Islet precursor cell (in vitro differentiated cells): ENCODE measurements at regions not wholly inside any gene's neighbourhood (a gene's known extent, or its start where the extent isn't known, plus 50 kb on each side); places are given as distances from the start of the nearest gene placed in this dataset.

Source experiments
- DNase-seq: peaks from one replicate; pipeline ENCODE4 v3.0.0-alpha.2; 2018

DNA sequence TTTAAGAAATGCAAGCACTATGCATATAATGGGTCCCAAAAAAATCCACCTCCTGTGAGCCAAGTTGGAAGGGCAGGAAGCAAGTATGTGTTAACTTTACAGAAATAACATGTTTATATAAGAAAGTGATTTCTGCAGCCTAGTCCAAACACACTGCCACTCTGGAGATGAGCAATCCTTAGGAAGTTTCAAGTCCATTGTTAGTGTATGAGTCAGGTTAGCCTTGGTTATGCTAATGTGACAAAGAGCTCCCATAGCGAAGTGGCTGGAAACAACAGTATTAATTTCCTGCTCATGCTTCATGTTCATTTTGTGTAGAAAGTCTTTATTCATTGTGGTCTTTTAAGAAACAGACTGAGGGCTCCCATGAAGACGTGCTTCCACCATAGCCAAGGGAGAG, 121.4 kb downstream of the TBXT start:
- DNase-seq, result no peak

DNA sequence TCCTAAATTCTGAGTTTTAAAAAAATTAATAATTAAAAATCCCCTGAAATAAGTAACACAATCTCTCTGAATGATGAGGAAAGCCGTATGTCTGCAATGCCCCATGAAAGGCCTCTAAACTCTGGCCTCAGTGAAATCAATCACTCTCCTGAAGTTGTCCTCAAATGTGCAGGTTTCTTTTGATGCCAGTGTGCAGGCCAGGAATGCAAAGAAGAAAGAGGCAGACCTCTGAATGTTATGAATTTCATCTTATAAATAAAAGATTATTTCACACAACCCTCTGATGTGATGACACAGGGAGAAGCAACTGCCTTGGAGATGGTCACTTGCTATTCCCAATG, 121.8 kb downstream of the TBXT start:
- DNase-seq, result no peak

DNA sequence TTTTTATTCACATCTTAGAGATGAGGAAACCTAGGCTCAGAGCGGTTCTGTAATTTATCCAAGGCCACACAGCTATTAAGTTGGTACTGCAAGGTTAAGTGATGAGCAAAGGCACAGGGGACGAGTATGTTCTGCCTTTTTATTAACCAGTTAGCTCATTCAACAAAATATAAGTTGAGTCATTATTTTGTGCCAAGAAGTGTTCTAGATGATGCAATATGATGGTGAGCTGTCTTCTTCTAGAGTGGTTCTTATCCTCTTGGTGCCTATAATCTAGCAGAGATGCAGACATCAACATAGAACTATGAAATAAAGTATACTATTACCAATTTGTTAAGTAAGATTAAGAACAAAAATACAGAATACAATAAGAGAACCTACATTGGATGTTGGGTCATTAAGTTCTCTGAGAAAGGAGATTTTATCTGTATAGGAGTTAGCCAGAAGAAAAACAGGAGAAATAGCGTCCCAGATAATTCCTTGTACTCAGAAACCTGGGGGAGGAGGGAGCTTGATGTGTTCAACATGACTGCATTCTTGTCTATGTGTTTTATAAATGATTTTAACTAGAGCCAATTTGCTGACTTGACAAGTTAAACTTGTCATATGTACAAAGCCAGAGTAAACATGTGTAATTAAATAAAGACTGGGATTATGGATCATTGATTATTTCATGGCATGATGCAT, 122.3 kb downstream of the TBXT start:
- DNase-seq, result no peak

DNA sequence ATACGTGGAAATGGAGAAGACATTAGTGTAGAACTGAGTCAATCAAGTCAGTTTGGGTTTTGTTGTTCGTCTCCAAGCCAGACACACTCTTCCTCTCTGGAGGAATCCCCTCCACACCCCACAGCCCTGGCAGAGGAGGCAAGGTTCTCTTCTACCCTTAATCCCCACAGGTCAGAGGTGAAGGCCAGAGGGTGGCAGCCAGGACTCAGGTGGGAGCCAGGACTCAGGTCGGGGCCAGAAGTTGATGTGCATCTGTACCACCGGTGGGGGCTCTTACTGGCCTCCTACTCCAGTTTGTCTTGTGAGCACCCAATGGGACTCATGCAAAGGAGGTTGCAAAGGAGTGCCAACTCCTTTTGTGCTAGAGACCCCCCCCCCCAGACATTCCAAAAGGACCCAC, 126.4 kb downstream of the TBXT start:
- no peak for DNase-seq

DNA sequence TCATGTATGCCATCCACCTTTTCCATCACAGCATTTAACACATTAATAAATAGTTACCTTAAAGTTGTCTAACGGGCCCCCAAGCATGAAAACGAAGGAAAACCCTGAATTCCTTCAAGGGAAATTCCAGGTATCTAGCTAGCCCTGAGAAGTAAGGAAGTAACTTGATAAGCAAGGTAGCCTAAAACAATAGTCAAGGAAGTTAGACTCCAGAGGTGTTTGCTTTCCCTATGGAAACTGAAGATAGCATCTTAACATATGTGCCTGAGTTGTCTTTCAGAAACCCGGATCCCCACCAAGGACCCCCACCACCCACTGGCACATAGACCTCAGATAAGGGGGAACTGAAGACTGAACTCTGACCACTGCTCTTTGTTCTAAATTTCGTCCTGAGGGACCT, 127.4 kb downstream of the TBXT start:
- no peak for DNase-seq

DNA sequence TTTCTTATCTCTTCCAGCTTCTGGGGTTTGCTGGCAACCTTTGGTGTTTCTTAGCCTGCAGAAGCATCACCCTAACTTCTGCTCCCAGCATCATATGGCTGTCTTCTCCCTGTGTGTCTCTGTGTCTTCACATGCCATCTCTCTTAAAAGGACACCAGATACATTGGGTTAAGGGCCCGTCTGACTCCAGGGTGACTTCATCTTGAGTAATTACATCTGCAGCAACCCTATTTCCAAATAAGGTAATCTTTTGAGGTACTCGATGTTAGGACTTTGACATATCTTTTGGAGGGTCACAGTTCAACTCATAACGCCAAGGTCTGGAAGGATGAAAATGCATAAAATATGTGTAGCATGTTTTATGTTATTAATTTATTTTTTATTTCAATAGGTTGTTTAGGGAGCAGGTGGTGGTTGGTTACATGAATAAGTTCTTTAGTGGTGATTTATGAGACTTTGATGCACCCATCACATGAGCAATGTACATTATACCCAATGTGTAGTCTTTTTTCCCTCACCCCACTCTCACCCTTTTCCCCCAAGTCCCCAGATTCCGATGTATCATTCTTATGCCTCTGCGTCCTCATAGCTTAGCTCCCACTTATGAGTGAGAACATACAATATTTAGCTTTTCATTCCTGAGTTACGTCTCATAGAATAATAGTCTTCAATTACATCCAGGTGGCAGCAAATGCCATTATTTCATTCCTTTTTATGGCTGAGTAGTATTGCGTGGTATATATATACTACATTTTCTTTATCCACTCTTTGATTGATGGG, 131.1 kb downstream of the TBXT start:
- no peak for DNase-seq

DNA sequence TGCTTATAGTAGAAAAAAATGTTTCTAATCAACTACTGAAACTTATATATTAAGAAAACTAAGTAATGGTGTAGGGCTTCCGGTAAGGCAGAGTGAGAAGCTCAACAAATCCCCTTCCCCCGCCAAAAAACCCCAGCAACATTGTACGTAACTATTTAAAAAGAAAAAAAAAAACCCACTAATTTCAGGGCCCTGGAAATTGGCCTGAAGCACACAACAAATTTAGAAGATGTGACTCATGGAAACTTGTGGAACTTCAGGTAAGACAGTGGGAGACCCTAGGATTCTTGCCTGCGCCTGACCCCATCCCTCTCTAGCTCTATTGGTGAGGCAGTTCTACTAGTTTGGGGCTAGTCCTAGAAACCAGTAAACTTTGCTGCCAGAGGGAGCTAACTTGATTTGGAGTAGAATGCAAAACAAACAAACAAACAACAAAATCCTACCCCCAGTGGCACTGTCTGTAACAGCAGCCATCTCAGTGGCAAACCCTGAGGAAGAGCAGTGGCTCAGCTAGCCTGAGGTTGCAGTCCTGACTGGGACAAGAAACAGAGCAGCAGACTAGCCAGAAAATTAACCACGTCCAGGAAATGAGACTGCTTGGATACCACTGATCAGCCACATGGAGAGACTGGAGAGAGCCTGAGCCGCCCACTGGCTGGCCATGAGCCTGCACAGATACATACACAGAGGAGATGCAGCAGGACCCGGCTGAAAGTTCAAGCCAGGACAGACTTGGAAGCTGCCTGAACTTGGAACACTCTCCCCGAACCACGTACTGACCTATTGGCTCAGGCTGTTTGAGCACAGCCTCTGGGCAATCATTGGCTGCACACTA, 135.1 kb downstream of the TBXT start:
- peak; percentile 96 for DNase-seq

DNA sequence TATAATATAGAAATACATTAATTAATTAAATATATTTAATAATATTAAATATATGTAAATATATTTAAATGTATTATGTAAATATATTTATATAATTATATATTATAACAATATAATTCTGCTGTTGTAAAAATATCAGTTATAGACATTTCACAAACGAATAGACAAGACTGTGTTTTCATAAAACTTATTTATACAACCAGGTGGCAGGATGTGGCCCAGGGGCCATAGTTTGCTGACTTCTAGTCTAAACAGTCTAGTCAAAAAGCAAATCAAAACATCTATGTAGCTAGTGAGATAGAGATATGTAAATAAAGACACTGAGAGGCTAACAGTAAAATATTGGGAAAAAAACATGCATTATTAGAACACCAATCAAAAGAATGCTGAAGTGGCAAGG, 136.4 kb downstream of the TBXT start:
- DNase-seq, result no peak

DNA sequence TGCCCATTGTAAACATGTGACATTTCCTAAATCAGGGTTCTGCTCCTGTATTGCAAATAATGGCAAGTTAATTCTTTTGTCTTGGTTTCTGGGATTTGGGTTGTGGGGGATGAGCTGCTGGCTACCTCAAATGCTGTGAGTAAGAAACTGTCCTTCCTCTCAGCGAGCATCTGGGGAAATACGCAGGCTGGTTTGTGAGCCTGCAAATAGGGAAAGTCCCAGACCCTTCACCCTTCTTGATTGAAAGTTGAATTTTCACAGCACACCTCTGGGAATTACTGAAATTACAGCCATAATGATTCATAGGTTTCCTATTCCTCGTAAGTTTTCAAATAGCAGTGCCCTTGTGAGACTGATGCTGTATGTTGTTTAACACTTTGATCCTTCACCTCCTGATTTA, 138.1 kb downstream of the TBXT start:
- no peak for DNase-seq

DNA sequence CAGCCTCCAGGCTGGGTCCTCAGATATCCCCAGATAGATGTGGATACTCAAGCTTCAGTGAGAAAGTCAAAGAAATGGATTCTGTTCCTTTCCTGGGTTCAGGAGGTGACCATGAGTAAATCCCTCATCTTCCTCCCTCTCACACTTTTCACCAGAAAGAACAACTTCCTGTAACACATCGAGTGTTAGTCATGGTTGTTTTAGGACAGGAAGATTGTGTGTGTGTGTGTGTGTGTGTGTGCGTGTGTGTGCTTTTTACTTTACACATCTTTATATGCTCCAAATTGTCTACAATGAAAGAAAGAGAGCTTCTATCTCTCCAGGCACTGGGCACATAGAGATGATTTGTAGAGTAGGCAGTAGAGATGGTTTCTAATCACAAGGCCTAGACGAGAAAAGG, 139.9 kb downstream of the TBXT start:
- DNase-seq, result no peak

DNA sequence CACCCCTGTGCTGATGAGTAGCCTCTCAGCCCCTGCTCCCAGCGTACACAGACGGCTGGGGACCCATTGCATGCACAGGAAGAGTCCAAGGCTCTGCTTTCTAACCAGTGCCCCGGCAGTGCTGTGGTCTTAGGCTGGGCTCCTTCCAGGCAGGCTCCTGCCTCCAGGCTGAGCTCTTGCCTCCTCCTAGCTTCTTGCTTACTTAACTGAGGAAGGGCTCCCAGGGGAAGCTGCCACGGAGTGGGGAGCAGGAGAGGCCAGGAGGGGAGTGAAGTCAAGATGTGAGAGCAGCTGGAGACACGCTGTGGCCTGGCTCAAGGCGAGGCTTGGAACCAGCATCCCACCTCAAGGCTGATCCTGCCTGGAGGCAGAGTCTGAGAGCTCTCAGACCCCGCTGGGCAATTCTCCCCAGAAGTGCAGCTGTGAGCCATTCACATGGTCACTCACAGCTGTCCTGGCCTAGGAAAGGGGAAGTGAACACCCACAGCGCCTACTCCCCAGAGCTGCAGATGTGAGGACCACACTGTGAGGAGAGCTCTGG, 141.0 kb downstream of the TBXT start:
- no peak for DNase-seq

DNA sequence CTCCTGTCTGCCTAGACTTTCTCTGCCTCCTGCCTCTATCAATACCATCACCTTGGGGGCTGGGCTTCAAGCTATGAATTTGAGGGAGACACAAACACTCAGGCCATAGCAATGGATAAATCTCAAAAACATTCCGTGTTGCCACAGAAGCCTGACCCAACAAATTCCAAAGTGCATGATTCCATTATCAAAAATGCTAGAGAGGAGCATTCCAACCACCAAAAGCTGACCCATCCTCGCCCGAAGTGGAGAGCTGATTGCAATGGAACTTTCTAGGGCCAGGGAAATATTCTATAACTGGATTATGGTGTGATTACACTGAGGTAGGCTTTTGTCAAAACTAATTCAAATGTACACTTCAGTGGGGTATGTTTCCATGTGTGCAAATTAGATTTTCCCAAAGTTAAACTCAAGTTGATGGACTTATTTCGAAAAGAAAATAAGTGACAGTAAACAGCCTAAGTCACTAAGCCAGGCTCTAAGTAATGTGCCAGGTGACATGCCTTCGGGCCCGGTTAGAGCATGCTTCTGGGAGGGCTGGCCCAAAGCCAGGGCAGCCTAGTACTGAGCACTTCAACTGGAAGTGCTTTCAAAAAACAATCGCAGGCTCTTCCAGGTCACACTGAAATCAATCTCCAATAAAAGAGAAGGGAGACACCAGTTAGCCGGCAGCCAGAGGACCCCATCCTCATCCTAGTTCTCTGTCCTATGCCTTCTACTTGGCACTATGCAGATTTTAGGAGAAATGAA, 142.3 kb downstream of the TBXT start:
- DNase-seq, result no peak

DNA sequence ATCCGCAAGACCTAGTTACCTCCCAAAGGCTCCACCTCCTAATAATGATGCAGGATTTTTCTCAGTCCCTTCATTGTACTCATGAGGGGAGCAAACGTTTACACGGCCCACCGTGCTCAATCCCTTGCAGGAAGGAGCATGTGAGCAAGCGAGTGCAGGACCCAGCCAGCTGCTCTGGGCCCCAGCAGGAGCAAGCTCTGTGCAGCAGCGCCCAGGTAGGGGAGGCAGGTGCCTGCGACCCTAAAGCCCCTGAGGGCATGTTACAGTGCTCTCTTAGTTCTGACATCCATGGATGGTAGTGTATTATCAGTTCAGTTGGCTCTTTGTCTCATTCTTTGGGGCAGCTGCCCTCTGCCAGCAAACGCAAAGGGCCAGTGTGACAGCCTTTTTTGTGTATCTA, 143.4 kb downstream of the TBXT start:
- no peak for DNase-seq

DNA sequence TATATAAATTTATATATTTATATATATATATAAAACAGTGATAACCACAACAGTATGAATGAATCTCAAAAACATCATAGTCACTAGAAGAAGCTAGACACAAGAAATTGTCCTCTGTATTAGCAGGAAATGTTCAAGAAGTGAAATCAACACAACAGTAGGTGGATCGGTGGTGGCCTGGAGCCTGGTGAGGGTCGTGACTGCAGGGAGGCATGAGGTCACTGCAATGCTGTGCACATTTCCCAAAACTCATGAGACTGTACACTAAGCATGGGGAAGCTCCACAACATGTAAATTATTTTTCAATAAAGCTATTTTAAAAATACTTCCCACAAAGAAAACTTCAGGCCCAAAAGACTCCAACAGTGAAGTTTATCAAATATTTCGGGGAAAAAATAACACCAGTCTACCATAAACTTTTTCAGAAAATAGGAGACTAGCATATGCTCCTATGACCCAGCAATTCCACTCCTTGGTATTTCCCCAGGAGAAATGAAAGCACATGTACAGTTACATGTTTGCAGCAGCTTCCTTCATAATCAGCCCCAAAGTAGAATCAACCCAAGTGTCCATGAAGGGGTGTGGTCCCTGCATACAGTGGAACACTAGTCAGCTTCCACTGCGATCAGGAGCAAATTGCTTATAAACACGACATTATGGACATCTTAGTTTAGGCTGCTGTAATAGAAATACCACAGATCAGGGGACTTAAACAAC, 144.2 kb downstream of the TBXT start:
- DNase-seq, result no peak

DNA sequence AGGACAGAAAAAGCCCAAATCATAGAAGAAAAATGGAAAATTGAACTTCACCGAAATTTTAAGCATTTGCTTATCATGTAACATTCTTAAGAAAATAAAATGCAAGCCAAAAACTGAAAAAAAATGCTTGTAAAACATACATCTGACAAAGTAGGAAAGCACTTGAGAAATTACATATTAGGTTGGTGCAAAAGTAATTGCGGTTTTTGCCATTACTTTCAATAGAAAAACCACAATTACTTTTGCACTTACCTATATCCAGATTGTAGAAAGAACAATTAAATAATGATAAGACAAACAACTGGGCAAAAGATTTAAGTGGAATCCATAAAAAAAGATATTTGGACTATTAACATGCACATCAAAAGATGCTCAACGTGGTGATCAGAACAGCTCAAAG, 146.2 kb downstream of the TBXT start:
- no peak for DNase-seq

DNA sequence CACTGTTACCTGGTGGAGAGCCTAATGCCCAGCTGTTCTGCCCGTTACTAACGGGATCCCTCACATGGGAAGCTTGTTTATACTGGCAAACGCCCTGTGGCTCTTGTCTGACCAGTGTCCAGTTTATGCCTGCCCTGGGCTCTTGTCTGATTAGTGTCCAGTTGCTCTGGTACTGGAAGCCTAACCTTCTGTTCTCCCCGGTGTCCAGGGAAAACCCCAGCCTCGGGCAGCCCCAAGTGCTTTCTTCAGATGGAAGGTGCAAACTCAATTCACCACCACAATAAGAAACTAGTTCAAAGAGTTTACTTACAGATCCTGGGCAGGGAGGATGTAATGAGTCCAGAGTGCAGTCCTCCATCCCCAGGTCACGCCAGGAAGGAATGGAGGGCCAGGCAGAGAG, 148.4 kb downstream of the TBXT start:
- no peak for DNase-seq

DNA sequence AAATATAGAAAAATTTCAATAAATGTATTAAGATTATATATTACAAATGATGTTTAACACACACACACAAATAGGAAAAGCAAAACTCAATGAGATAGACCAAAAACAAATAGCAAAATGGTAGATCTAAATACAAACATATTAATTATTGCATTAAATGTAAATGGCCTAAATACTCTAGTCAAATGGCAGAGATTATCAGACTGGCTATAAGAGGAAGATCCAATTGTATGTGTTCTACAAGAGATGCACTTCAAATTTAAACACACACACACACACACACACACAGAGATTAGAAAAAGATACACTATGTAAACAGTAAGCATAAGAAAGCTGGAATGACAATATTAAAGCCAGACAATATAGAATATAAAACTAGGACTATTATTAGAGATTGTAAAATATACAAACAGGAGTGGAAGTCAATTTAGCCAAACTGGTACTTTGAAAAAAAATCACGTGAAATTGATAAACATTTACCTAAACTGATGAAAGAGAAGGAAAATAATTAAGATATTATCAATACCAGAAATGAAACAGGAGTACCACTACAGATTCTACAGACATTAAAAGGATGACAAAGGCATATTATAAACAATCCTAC, 150.5 kb downstream of the TBXT start:
- DNase-seq, result no peak

DNA sequence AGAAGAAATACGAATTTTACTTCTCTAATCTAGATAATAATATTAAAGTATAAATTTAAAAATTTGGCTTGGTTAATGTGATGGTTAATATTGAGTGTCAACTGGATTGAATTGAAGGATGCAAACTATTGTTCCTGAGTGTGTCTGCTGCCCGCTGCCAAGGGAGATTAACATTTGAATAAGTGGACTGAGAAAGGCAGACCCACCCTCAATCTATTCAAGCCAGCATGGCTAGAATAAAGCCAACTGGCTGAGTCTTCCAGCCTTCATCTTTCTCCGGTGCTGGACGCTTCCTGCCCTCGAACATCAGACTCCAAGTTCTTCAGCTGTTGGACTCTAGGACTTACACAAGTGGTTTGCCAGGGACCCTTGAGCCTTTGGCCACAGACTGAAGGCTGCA, 152.7 kb downstream of the TBXT start:
- DNase-seq, result no peak

DNA sequence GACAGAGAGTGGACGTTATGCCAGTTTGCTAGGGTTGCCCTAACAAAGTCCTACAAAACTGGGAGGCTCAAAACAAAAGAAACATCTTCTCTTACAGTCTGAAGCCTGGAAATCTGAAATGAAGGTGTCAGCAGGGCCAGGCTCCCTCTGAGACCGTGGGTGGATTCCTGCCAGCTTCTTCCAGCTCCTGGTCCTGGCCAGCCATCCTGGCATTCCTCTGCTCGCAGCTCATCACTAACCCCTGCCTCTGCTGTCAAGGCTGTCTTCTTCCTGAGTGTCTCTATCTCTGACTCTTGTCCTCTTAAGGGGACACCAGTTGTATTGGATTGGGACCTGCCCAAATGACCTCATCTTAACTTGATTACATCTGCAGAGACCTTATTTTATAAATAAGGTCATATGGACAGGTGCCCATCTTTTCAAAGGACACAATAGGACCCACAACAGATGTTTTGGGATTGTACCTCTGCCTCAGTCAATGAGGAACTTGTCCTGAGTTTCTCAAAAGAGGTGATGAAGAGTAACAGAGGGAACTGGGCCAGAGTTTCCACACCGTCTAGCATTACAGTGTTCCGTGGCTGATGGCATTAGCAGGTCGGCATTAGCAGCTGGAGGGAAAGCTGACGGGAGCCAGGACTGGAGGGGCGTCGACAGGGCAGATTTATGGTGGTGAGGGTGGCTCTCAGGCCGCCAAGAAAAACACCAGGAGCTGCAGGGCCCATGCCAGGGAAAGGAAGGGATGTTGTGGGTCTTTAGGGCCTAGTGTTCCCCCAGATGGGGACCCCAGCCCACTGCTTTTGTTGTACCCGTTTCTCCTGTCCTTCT, 157.3 kb downstream of the TBXT start:
- no peak for DNase-seq

DNA sequence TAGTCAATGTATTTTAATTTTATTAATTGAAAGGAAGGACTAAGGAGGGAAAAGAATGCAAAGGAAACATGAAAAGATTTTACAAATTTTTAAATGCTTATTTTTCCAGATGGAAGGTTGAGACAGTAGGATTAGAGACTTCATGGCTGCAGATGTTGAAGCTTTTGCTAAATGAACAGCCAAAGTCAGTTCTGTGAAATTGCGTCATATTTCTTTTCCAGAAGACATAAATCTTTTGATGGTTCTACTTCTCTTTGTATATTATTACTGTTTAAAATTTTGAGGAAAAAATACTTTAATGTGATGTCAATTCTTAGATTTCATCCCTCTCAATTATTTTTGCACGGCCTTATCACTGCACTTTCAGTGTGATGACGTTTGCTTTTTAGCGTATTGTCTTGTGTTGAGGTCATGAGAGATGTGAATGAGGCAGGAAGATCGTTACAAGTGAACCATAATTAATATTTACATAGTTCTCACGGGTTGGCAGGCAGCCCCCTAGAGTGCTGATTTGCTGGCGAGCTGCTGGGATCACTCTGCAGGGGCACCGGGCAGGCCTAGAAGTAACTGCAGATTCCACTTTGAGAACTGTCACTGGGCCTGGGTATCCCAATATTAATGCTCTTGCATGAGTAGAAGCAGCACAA, 158.1 kb downstream of the TBXT start:
- DNase-seq, result no peak
